GM21367 (cell line): ENCODE measurements at regions not wholly inside any gene's neighbourhood (a gene's known extent, or its start where the extent isn't known, plus 50 kb on each side); places are given as distances from the start of the nearest gene placed in this dataset.

Experiments
- ATAC-seq: cut with Tn5 transposase; IDR thresholded peaks from one replicate; pipeline ENCODE4 v1.9.1; 2021; ENCODE audit not compliant: unreplicated experiment

DNA sequence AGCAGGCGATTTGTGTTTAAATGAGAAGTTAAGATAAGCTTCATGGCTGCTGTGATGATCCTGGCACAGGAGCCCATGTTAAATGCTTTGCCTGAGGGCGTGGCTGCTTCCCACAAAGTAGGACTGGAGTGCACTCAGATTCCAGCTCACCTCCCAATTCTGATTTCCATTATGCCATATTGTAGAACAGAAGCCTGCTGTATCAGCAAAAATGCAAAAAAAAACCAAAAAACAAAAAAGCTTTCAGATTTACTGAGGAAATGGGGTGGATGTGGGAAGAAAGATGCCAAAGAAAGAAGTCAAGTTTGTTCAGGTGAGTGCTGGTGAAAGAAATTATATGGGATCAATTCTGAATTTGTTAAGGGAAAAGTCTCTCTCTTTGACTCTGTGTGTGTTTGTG, 610.4 kb upstream of the NETO1 start:
- ATAC-seq = no peak

DNA sequence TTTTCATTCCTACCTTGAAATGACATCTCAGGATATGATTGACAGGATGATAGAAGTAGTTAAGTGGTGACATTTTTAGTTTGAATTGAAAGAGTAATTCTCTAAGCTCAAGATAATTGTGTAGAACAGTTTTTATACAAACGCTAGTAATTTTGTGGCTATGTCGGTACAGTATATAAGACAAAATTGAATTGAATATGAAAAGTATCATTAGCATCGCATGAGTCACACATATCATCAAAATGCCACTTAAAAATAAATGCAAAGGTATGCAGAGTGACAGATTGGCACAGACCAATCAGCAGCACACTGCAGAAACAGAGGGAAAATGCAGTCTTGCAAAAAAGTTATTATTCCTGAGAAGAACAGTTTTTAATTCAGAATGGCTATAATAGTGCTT, 608.2 kb upstream of the NETO1 start:
- no peak for ATAC-seq

DNA sequence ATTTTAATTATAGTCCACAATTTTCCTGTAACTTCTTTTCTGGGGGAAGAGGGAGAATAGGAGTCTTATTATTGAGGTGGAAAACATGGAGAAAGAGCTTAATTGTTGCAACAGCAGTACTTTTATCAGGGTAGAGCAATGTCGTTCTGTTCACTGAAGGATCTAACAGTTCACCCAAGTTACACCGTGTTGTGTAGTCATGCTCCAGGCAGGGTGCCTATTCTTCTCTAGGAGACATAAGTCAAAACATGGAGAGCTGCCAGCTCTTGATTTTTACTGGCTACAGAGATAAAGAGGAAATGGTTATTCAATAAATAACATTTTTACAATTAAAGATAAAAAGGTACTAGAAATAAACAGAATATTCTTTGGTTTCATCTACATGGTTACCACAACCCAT, 594.3 kb upstream of the NETO1 start:
- no peak for ATAC-seq

DNA sequence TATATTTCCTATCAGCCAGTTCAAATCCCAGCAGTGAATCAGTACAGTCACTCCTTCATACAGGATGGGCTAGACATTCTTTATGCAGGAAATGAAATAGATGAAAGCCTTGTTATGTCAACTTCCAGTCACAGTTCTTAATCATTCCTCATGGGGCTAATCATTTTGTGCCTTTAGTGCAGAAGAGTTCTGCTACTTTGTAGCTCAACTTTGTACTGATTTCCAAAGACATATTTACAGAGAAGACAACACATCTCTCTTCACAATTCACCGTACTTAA, 593.9 kb upstream of the NETO1 start:
- no peak for ATAC-seq

DNA sequence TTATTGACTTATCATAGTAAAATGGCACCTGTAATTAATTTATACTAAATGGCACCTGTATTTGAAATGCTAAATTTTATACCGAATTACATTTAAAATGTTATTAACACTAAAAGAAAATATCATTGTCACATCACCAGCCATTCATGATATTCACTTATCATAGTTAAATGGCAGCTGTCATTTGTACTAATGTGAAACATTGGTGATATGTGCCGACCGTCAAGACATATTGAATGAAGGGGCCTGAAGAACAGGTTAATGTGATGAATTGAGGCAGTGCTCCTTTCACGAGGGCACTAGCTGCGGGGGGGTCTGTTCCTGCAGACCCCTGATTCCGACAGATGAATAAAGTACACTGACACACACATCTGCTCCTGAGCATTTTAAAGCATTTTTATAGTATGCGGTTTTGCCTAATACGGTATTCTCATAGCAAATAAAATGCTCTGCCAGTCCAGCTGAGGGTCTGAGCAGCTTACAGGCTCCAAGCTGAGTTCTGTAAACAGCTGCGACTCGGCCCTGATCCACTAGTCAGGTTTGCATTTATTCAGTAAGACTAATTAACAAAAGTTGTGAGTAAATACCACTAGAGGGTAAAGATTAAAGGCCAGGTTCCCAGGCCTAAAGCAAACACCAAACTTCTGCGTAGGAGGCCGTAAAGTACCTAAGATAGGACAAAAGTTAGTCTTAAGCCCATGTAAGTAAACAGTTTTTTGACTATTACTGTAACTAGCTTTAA, 593.4 kb upstream of the NETO1 start:
- no peak for ATAC-seq

DNA sequence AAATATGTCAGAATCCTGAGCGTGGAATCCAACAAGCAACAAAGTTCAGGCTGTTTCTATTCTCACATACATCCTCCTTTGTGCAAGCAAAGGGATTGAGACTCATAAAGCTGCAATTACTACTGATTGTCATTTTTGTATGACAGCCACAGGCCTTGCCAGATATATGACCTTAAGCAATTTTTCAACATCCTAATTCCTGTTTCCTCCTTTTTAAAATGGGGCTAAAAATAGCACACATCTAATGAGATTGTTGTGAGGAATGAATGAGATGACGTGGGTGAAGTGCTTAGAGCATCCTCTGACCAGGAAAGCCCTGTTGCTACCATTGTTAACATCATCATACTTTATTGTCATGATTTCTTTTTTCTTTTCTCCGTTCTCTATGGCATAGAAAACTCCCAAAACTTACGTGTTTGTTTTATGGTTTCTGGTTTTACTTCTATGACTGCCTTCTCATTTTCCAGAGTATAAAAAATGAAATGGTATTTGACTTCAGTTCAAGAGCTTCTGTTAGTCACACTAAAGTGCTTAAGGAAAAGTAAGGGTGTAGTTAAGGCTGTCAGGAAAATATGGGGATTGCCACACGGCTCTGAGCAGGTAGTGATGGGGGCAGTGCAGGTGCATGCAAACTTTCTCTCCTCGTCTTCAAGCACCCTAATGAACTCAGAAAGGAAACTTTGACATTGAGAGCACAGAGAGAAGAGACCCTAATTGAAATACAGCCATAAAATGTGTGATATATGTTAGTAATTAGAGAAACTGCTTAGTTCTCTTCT, 590.6 kb upstream of the NETO1 start:
- ATAC-seq = no peak

DNA sequence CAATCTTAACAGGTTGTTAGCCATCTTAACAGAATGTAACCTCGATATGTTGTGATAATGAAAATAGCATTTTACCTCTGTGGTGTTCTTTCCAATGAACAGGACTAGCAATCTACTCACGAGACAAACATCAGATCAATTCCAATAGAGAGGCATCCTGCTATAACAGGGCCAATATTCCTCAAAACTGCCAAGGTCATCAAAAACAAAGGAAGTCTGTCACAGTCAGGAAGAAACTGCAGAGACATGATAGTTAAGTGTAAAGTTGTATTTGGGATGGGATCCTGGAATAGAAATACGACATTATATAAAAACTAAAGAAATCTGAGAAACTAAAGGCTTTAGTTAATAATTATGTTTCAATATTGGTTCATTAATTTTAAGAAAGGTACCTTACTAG, 588.9 kb upstream of the NETO1 start:
- no peak for ATAC-seq

DNA sequence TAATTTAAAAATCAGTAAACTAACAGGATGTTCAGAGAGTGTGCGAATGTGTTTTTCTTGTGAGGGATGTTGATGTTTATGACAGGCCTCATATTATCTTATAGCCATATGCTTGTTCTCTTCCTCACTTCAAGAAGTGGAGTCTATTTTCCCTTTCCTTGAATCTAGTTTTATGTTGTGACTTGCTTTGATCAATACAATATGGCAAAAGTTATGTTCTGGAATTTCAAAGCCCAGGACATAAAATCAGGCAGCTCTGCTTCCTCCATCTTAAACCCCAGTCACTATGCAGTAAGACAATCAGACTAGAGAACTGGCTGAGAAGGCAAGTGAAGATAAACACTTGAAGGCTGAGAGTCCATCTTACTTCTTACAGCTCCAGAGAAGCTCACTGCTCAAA, 585.1 kb upstream of the NETO1 start:
- ATAC-seq = no peak

DNA sequence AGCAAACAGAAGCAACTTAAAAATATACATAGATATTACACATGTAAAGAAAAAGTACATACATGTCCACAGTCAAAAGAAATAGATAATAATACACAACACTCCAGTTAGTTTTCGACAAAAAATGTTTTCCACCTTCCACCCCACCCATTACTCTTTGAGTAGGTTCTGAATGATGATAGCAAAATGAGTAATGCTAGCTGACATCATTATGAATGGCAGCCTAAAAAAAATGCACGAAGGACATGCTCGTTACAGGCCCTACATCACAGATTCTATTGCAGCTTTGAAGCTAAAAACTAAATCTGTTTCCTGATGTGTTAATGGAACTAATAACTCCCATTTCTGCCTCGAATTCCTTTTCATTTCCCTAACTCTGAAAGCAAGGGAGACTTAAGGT, 578.7 kb upstream of the NETO1 start:
- ATAC-seq = no peak

DNA sequence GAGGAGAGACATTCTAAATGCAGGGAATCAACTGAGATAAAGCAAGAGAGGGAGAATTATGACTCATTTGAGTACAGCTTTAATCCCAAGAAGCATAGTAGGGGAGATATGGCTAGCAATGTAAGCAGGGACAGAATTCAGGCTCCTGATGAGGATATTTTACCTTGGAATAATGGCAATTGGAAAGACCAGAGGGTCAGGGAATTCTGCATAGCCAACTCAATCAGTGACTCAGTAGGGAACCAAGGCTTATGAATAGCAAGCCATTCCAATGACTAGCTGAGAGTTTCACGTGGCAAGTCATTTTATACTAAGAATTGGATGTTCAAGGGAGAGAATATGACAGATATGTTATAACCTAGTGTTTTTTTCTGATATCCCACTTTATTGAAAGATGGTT, 563.8 kb upstream of the NETO1 start:
- ATAC-seq = no peak

DNA sequence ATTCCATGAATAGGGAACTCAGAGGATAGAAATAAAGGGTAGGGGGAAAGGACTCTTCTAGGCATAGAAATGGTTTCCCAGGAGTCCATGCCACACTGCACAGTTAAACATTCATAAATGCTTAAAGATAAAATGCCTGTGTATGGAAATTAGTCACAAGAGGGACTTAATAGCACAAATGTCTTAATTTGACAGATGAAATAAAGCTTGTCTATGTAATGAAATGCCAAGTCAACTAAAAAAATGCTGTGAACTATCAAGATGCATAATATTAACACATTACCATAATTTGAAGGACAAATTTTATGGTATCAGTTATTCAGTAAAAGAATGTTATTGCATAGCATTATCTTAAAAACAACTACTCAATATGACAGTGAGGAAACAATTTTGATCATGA, 553.2 kb upstream of the NETO1 start:
- ATAC-seq = no peak

DNA sequence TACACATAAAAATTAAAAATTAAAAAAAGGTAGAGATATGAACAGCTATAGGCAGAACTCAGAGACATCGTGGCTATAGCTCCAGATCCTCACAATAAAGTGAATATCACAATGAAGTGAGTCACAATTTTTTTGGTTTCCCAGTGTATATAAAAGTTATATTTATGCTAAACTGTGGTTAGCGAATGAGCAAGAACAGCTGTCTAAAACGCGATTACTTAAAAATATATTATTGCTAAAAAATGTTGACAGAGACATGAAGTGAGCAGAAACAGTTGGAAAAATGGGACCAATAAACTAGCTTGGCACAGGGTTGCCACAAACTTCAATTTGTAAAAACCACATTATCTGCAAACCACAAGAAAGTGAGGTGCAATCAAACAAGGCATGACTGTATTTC, 551.7 kb upstream of the NETO1 start:
- no peak for ATAC-seq

DNA sequence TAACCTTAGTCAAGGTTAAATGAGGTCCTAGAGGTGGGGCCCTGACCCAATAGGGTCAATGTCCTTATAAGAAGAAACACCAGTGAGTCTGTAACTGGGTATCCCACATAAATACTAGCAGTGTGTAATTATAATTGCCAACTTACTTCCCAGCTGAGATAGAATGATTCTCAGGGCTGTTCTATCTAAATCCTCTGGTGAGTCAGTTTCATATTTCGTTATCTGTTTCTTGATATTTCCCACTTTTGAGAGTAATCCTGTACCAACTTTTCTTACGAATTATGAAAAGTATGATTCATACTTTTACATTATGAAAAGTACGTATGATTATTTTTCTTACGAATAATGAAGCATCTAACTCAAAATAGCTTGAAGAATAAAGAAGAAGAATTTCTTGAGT, 546.8 kb upstream of the NETO1 start:
- no peak for ATAC-seq

DNA sequence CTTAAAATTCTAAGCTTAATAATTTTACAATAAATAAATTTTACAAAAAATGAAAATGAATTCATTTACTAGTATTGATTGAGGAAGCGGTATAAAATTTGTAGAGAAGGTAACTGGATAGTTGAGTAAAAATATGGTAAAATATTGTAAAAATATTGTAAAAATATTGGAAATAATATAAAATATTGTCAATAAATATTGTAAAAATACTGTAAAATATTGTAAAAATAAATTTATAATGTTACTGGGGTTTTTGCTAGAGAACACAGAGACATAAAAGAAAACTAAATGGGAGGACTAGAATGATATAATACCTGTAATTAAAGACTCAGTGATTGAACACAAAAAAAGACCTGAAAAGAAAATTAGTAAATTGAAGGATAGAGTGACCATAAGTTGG, 546.3 kb upstream of the NETO1 start:
- no peak for ATAC-seq

DNA sequence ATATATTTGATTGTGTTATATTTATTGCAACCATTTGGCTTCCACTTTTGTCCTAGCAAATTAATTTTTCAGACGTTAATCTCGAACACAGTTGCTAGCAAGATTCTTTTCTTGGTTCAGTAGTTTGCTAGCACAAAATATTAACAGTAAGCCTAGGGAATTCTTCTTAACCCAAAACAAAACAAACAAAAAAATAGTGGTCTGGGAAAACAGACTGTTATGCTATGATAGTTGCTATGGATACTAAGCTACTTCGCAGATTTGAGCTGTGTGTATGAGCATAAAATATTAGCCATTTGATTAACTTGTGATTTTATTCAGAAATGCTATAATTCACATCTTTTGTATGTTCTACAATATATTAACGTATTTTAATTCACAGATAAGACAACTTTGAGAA, 541.5 kb upstream of the NETO1 start:
- ATAC-seq = no peak

DNA sequence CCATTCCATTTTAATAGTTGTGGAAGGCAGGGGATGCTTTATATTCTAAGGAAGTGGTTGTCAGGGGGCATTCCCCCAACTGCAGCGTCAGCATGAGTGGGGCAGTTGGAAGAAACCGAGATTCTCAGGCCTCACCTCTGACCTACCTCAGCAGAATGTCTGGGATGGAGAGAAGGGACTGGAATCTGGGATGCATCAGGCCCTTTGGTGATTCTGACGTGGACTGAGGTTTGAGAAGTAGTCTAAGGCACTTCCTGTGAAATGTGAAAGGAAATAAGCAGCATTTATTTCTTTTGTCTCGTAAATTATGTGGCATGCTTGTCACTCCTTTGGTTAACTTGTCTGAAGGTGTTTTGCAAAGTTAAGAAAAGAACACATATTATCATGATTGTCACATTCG, 540.7 kb upstream of the NETO1 start:
- ATAC-seq = no peak

DNA sequence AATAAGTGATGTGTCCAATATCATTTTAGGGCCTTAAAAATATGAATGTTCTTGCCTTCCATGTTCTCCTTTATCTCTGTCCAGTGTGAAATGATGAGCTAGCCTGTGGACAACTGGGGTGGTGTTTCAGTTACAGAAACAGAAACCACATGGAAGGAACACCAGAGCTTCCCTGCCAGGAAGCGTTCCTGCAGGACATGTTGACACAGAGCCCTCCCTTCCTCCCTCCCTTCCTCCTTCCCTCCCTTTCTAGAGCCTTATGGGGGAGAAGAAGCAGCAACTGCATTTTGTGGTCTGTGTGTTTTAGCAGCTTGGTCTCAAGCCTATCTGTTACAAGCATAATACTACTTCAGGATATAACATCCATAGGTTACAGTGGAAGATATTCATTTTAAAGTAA, 539.7 kb upstream of the NETO1 start:
- no peak for ATAC-seq

DNA sequence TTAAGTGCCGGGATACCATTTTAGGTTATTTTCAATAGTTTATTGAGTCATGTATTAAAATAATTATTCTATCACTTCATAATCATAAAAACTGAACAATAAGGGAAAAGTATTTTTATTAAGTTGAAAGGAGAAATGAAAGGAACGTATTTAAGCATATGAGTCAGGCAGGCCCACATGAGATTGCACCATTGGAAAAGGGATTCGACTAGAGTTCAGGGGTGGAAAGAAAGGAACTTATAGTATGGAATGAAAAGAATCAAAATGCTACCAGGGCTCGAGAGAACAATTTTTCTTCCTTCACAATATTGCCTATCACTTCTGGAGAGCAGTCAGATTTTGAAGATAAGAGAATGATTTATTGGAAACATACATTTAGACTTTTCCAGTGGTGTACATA, 516.5 kb upstream of the NETO1 start:
- ATAC-seq = no peak

DNA sequence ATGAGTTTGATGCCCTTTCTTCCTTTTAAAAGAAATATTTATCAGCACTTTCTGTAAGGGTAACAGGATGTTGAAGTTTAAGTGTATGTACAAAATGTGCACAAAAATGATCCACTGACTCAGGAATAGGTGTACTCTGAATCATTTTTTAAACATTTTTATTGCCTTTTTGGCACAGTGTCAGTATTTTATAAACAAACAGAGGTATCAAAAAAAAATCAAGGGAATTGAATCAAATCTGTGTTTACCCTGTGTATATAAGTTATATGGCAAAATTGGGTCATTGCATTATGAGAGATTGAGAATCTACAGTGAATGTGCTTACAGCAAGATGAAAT, 513.9 kb upstream of the NETO1 start:
- no peak for ATAC-seq

DNA sequence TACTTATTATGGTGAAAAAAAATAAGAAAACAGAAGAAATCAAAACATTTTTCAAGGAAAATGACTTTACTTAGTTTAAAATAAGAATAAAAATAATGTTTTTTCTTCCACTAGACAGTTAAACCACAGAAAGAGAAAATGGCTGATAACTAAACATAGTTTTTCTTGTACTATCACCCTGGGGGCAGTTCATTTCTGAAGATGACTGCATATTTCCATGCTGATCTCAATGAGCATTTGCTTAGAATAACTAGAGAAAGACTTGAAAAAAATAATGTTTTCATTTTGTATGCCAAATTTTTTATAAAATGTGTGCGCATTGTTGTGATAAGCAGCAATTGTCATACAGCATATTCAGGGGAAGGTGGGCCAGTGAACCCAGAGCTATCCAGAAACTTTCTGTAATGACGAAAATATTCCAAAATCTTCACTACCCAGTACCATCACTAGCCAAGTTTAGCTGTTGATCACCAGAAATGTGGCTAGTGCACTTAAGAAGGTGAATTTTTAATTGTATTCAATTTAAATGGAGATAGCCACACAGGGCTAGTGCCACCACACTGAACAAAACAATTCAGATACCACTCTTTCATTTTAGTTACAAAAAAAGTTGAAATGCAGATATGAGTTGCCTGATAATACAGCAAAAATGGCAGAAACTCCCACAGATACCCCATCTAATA, 513.4 kb upstream of the NETO1 start:
- ATAC-seq = no peak

DNA sequence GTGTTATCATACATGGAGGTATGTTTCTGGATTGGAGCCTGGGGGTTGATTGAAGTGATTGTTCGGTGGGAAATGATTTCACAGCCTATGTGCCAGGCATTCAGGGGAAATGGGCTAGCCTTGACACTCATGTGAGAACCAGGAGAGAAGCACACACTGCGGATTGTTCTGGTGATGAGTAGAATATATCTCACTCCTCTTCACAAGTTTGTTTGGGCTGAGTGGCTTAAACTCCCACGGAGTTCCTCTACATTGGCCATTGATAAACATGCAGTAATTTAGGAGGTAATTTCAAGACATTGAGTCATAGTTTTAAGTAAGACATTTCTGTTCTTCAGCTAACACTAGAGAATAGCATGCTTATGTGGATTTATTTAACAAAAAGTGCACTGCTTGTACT, 498.9 kb upstream of the NETO1 start:
- no peak for ATAC-seq

DNA sequence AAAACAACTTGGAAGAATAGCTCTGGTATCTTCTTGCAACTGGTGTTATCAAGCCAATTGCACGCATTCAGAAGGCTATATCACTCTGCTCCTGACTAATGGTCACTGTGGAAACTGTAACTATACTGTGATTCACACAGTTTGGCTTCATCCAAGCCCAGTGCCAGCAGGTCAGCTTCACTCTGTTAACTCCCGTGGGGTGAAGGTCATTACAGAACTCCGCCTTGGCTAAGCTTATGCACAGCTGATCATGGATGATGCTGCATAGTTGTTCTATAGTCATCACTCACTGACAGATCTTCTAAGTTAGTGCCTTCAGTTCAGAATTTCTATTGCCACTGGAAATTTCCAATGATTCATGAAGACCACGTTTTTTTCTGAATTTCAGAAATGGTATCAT, 497.2 kb upstream of the NETO1 start:
- no peak for ATAC-seq

DNA sequence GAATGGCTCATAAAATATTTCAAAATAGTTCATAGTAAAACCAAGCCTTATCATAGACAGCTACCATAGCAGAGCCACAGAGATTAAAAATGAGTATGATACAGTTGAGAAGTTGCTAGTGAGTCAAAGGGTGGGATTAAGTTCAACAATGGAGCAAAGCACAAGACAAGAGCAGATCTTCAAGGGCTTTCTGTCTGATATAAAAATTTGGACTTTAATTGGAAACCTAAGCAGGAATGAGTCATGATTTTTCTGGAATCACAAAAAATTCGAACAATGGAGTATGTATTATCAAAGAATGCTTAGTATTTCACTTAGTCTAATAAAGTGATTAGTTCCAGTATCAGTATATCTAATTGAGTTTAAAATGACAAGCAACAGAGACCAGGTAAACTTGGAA, 487.3 kb upstream of the NETO1 start:
- ATAC-seq = no peak
